ENCODE measurements at regions not wholly inside any gene's neighbourhood (a gene's known extent, or its start where the extent isn't known, plus 50 kb on each side); places are given as distances from the start of the nearest gene placed in this dataset.

DNA sequence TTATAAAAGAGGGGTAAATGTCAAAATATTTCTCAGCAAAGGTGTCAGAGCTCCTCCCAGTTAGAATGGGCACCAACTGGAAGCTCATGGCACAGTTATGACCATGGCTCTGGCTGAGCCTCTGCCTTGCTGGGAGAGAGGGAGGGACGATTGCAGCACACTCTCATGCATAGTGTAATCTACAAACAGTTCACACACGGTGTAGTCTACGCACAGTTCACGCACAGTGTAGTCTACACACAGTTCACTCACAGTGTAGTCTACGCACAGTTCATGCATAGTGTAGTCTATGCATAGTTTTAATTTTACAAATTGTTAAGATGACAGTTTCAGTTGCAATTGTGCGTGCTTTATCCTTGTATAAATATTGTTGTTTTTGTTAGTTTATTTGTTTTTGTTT, 1474.6 kb upstream of the TMEM132C start:
- no peak for DNase-seq
- Histone ChIP-seq H3K4me1 (ENCODE audit: control extremely low read depth in 1 of 4, control insufficient read depth in 4 of 4, insufficient read depth in 4 of 4, low read length in 3 of 4) (no peaks in the 10 kb centered on the region), H3K36me3 (ENCODE audit: control insufficient read depth in 4 of 4, insufficient read depth in 4 of 4, low read length in 3 of 4) (no peaks in the 10 kb centered on the region), H3K9me3 (ENCODE audit: control extremely low read depth in 1 of 5, control insufficient read depth in 4 of 5, insufficient read depth in 2 of 5, low read depth in 1 of 5, low read length in 4 of 5) (no peaks in the 10 kb centered on the region), H3K27ac (ENCODE audit: insufficient read depth in 1 of 2, low read depth in 1 of 2, low read length in 2 of 2, poor library complexity in 1 of 2, severe bottlenecking in 2 of 2) (no peak overlapping the region), H3K27me3 (replicated peaks in 2 of 5; ENCODE audit: control insufficient read depth in 4 of 5, insufficient read depth in 5 of 5, low read length in 4 of 5) (no peaks in the 10 kb centered on the region), H3K4me3 (ENCODE audit: control insufficient read depth in 1 of 7, extremely low read depth in 1 of 7, insufficient read depth in 4 of 7, low read depth in 2 of 7, low read length in 6 of 7) (no peak overlapping the region)
- no CpG with 5 or more reads among the region's 6 CpGs for WGBS (ENCODE audit: insufficient coverage)
- ChIA-PET POLR2A (interaction anchor here (0.7 kb wide), 1 partner anchor 1299 kb away, joined by 3 read pairs; no protein-coding TSS in a partner anchor), CTCF (no interaction called here)

DNA sequence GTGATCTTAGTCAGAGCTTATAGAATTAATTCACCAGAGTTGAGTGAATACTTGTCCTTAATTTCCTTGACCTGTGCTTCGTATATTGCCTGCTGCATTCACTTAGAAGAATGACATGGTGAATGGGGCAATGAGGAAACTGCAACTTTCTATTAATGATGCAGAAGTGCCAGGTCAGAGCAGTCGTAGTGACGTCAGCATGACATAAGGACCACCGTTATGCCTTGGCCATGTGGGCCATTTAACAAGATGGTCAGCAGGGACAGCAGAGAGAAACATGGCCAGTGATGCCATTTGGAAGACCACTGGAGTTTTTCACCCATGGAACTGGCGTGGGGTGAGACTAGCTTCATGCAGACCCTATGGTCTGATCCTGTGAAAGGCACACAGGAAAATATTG, 1469.4 kb upstream of the TMEM132C start:
- WGBS (ENCODE audit: insufficient coverage): 92% methylated on average over 5 of the region's 5 CpGs
- Histone ChIP-seq H3K36me3 (ENCODE audit: control insufficient read depth in 4 of 4, insufficient read depth in 4 of 4, low read length in 3 of 4) (no peaks in the 10 kb centered on the region), H3K9me3 (ENCODE audit: control extremely low read depth in 1 of 5, control insufficient read depth in 4 of 5, insufficient read depth in 2 of 5, low read depth in 1 of 5, low read length in 4 of 5) (no peaks in the 10 kb centered on the region), H3K4me3 (ENCODE audit: control insufficient read depth in 1 of 7, extremely low read depth in 1 of 7, insufficient read depth in 4 of 7, low read depth in 2 of 7, low read length in 6 of 7) (no peak overlapping the region), H3K4me1 (ENCODE audit: control extremely low read depth in 1 of 4, control insufficient read depth in 4 of 4, insufficient read depth in 4 of 4, low read length in 3 of 4) (no peaks in the 10 kb centered on the region), H3K27ac (ENCODE audit: insufficient read depth in 1 of 2, low read depth in 1 of 2, low read length in 2 of 2, poor library complexity in 1 of 2, severe bottlenecking in 2 of 2) (no peak overlapping the region), H3K27me3 (replicated peaks in 2 of 5; ENCODE audit: control insufficient read depth in 4 of 5, insufficient read depth in 5 of 5, low read length in 4 of 5) (no peaks in the 10 kb centered on the region)
- DNase-seq: no peak
- CTCF ChIA-PET: no interaction called here
- POLR2A ChIA-PET: no interaction called here

DNA sequence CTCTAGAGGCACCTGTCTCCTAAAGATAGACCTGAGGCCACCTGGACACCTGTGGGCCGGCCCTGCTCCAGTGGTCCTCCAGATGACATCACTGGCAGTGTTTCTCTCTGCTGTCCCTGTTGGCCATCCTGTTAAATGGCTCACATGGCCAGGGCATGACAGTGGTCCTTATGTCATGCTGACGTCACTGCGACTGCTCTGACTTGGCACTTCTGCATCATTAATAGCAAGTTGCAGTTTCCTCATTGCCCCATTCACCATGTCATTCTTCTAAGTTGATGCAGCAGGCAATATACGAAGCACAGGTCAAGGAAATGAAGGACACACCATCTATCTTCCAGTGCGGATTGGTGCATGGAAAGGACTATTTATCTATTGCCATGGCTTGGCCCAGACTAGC, 1468.5 kb upstream of the TMEM132C start:
- H3K36me3 ChIP-seq (ENCODE audit: control insufficient read depth in 4 of 4, insufficient read depth in 4 of 4, low read length in 3 of 4): no peaks in the 10 kb centered on the region
- 93% methylated on average over 5 of the region's 5 CpGs for WGBS (ENCODE audit: insufficient coverage)
- H3K27me3 ChIP-seq (replicated peaks in 2 of 5; ENCODE audit: control insufficient read depth in 4 of 5, insufficient read depth in 5 of 5, low read length in 4 of 5): no peaks in the 10 kb centered on the region
- no peak overlapping the region for H3K4me3 ChIP-seq (ENCODE audit: control insufficient read depth in 1 of 7, extremely low read depth in 1 of 7, insufficient read depth in 4 of 7, low read depth in 2 of 7, low read length in 6 of 7)
- H3K9me3 ChIP-seq (ENCODE audit: control extremely low read depth in 1 of 5, control insufficient read depth in 4 of 5, insufficient read depth in 2 of 5, low read depth in 1 of 5, low read length in 4 of 5): no peaks in the 10 kb centered on the region
- H3K27ac ChIP-seq (ENCODE audit: insufficient read depth in 1 of 2, low read depth in 1 of 2, low read length in 2 of 2, poor library complexity in 1 of 2, severe bottlenecking in 2 of 2): no peak overlapping the region
- DNase-seq: no peak
- ChIA-PET POLR2A (no interaction called here), CTCF (no interaction called here)
- no peaks in the 10 kb centered on the region for H3K4me1 ChIP-seq (ENCODE audit: control extremely low read depth in 1 of 4, control insufficient read depth in 4 of 4, insufficient read depth in 4 of 4, low read length in 3 of 4)

DNA sequence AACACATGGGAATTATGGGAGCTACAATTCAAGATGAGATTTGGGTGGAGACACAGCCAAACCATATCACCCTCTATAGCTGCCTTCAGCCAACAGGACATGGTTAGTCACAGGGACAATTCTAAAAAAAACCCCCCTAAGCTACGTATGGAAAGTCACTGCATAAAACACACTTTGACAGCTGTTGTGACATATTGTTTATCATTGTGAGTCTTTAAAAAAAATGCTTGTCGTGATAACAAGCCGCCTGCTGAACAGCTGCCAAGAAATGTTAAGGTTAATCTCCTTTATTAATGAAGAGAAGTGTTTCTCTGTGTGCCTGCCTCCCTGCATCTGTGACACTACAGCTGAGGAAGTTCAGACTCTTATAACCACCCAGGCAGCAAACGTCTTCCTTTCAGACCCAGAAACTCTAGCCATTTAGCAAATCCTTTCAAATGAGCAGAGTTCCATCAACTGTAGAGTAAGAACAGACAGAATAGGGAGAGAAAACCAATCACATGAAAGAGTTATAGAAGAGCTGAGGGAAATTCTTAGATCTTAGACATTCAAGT, 1459.6 kb upstream of the TMEM132C start:
- Histone ChIP-seq H3K9me3 (ENCODE audit: control extremely low read depth in 1 of 5, control insufficient read depth in 4 of 5, insufficient read depth in 2 of 5, low read depth in 1 of 5, low read length in 4 of 5) (no peaks in the 10 kb centered on the region), H3K27me3 (replicated peaks in 2 of 5; ENCODE audit: control insufficient read depth in 4 of 5, insufficient read depth in 5 of 5, low read length in 4 of 5) (no peaks in the 10 kb centered on the region), H3K27ac (ENCODE audit: insufficient read depth in 1 of 2, low read depth in 1 of 2, low read length in 2 of 2, poor library complexity in 1 of 2, severe bottlenecking in 2 of 2) (no peak overlapping the region), H3K4me1 (ENCODE audit: control extremely low read depth in 1 of 4, control insufficient read depth in 4 of 4, insufficient read depth in 4 of 4, low read length in 3 of 4) (no peaks in the 10 kb centered on the region), H3K36me3 (ENCODE audit: control insufficient read depth in 4 of 4, insufficient read depth in 4 of 4, low read length in 3 of 4) (no peaks in the 10 kb centered on the region), H3K4me3 (ENCODE audit: control insufficient read depth in 1 of 7, extremely low read depth in 1 of 7, insufficient read depth in 4 of 7, low read depth in 2 of 7, low read length in 6 of 7) (no peak overlapping the region)
- POLR2A ChIA-PET: no interaction called here
- DNase-seq: no peak
- CTCF ChIA-PET: no interaction called here
- WGBS (ENCODE audit: insufficient coverage): 60% methylated on average over 1 of the region's 4 CpGs

DNA sequence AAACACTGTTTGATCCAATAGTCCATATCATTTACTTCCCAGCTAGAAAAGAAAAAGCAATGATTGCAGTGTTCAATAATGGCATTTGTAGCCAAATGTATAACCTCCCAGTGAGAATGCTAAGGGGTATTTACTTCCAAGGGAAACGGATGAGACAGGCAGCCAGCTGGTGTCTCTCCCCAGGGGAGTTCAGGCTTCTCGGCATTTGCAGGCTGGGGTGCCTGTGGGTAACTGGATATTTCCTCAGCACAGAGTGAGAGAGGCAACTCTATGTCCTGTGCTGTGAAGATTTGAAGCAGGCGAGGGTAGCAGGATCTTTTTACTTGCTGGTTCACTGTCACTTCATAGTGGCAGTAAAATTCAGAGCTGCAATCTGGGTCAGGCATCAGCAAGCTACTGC, 1455.6 kb upstream of the TMEM132C start:
- no peak overlapping the region for H3K4me3 ChIP-seq (ENCODE audit: control insufficient read depth in 1 of 7, extremely low read depth in 1 of 7, insufficient read depth in 4 of 7, low read depth in 2 of 7, low read length in 6 of 7)
- no peak overlapping the region for H3K27ac ChIP-seq (ENCODE audit: insufficient read depth in 1 of 2, low read depth in 1 of 2, low read length in 2 of 2, poor library complexity in 1 of 2, severe bottlenecking in 2 of 2)
- ChIA-PET POLR2A (no interaction called here), CTCF (no interaction called here)
- H3K4me1 ChIP-seq (ENCODE audit: control extremely low read depth in 1 of 4, control insufficient read depth in 4 of 4, insufficient read depth in 4 of 4, low read length in 3 of 4): no peaks in the 10 kb centered on the region
- H3K9me3 ChIP-seq (ENCODE audit: control extremely low read depth in 1 of 5, control insufficient read depth in 4 of 5, insufficient read depth in 2 of 5, low read depth in 1 of 5, low read length in 4 of 5): no peaks in the 10 kb centered on the region
- H3K27me3 ChIP-seq (replicated peaks in 2 of 5; ENCODE audit: control insufficient read depth in 4 of 5, insufficient read depth in 5 of 5, low read length in 4 of 5): no peaks in the 10 kb centered on the region
- H3K36me3 ChIP-seq (ENCODE audit: control insufficient read depth in 4 of 4, insufficient read depth in 4 of 4, low read length in 3 of 4): no peaks in the 10 kb centered on the region
- no peak for DNase-seq
- WGBS (ENCODE audit: insufficient coverage): 25% methylated on average over 3 of the region's 3 CpGs

DNA sequence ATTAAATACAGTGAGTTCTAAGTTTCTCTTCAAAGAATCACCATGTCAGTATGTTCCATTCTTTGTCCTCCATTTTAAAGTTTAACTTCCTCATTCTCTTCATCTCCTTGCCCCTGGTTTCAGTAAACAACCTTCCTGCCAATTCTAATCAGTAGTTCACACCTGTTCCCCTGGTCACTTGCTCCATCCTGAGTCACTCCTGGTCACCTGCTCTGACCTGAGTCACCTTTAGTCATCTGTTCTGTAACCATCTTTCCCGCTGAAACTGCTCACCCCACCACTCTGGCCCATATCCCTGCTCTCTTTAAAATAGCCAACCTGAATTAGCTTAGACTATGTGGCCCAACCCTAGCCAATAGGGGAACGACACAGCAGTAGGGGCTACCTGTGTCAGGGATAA, 1447.4 kb upstream of the TMEM132C start:
- Histone ChIP-seq H3K36me3 (ENCODE audit: control insufficient read depth in 4 of 4, insufficient read depth in 4 of 4, low read length in 3 of 4) (no peaks in the 10 kb centered on the region), H3K4me3 (ENCODE audit: control insufficient read depth in 1 of 7, extremely low read depth in 1 of 7, insufficient read depth in 4 of 7, low read depth in 2 of 7, low read length in 6 of 7) (no peak overlapping the region), H3K9me3 (ENCODE audit: control extremely low read depth in 1 of 5, control insufficient read depth in 4 of 5, insufficient read depth in 2 of 5, low read depth in 1 of 5, low read length in 4 of 5) (peaks cover 0 to 8% (median 4%) of the 10 kb centered on the region in 5 experiments), H3K4me1 (ENCODE audit: control extremely low read depth in 1 of 4, control insufficient read depth in 4 of 4, insufficient read depth in 4 of 4, low read length in 3 of 4) (no peaks in the 10 kb centered on the region), H3K27me3 (replicated peaks in 2 of 5; ENCODE audit: control insufficient read depth in 4 of 5, insufficient read depth in 5 of 5, low read length in 4 of 5) (no peaks in the 10 kb centered on the region), H3K27ac (ENCODE audit: insufficient read depth in 1 of 2, low read depth in 1 of 2, low read length in 2 of 2, poor library complexity in 1 of 2, severe bottlenecking in 2 of 2) (no peak overlapping the region)
- CTCF ChIA-PET: interaction anchor here (0.6 kb wide), 1 partner anchor 141 kb away, joined by 3 read pairs; no protein-coding TSS in a partner anchor
- DNase-seq: no peak
- POLR2A ChIA-PET: no interaction called here
- 90% methylated on average over 2 of the region's 2 CpGs for WGBS (ENCODE audit: insufficient coverage)

DNA sequence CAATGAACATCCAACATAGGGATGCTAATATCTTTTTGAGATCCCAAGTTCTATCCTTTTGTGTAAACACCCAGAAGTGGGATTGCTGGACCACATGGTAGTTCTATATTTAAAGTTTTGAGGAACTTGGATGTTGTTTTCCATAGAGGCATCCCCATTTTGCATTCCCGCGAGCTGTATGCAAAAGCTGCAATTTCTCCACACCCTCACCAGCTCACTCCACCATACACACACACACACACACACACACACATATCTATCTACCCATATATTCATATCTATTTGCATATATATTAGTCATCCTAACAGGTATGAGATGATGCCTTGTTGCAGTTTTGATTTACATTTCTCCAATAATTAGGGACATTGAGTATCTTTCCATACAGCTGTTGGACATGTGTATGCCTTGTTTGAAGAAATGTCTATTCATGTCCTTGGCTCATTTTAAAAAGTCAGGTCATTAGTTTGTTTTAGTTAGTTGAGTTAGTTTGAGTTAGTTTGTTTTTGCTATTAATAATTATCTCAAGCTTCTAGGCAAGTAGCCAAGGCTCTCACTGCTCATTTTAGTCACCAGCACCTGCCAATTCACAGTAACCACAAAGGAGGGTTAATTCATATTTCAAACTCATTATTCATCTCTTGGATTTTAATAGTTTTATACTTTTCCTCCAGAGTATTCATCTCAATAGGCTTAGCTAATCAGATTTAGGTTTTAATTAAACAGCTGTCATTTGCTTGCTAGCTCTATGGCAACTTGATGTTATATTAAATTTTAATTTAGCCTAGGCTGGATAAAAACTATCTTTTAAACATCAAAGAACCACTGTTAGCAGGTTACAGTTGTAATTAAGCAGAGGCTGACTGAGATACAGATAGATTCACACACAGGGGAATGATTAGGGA, 1435.9 kb upstream of the TMEM132C start:
- POLR2A ChIA-PET: no interaction called here

More for the DNA sequence above, 1435.9 kb upstream of the TMEM132C start:
- Histone ChIP-seq H3K27me3 (replicated peaks in 2 of 5; ENCODE audit: control insufficient read depth in 4 of 5, insufficient read depth in 5 of 5, low read length in 4 of 5) (peaks cover 0 to 11% (median 0%) of the 10 kb centered on the region in 5 experiments), H3K27ac (ENCODE audit: insufficient read depth in 1 of 2, low read depth in 1 of 2, low read length in 2 of 2, poor library complexity in 1 of 2, severe bottlenecking in 2 of 2) (no peak overlapping the region), H3K4me3 (ENCODE audit: control insufficient read depth in 1 of 7, extremely low read depth in 1 of 7, insufficient read depth in 4 of 7, low read depth in 2 of 7, low read length in 6 of 7) (no peak overlapping the region), H3K36me3 (ENCODE audit: control insufficient read depth in 4 of 4, insufficient read depth in 4 of 4, low read length in 3 of 4) (no peaks in the 10 kb centered on the region), H3K4me1 (ENCODE audit: control extremely low read depth in 1 of 4, control insufficient read depth in 4 of 4, insufficient read depth in 4 of 4, low read length in 3 of 4) (no peaks in the 10 kb centered on the region), H3K9me3 (ENCODE audit: control extremely low read depth in 1 of 5, control insufficient read depth in 4 of 5, insufficient read depth in 2 of 5, low read depth in 1 of 5, low read length in 4 of 5) (peaks cover 0 to 6% (median 0%) of the 10 kb centered on the region in 5 experiments)
- no peak for DNase-seq
- WGBS (ENCODE audit: insufficient coverage): no CpG with 5 or more reads among the region's 2 CpGs
- CTCF ChIA-PET: no interaction called here

All from common myeloid progenitor, CD34-positive (primary cell).